ENCODE measurements at regions not wholly inside any gene's neighbourhood (a gene's known extent, or its start where the extent isn't known, plus 50 kb on each side); places are given as distances from the start of the nearest gene placed in this dataset.

DNA sequence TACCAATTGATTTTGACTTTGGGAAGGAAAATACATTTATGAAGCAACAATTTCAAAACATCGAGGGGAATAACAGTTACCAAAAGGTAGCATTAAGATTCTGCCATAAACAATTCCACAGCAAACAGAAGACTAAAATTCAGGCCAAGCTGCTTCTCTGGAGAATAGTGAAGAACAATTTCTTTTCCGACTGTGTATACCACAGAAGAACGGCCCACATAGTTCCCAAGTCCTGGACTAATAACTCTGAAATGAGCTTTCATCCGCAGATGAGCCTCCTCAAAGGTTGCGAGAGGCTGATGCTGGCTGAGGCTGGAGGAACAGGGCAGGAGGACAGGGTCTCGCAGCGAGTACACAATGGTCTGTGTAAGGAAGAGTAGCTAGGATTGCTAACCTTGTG, 278.9 kb upstream of the TCF4 start:
- no peak overlapping the region for H2AFZ ChIP-seq (ENCODE audit: low read length)
- no peaks in the 10 kb centered on the region for H3K79me2 ChIP-seq (ENCODE audit: insufficient read depth, low read length)
- H3K27ac ChIP-seq (ENCODE audit: low read depth, low read length), result no peak overlapping the region
- no peaks in the 10 kb centered on the region for H3K27me3 ChIP-seq (ENCODE audit: insufficient read depth, low read length)
- H3K36me3 ChIP-seq (ENCODE audit: insufficient read depth, low read length), result no peaks in the 10 kb centered on the region
- H4K20me1 ChIP-seq (ENCODE audit: insufficient read depth, low read length), result no peaks in the 10 kb centered on the region
- H3K9me3 ChIP-seq (ENCODE audit: low read depth, low read length), result no peaks in the 10 kb centered on the region
- no peak for TF ChIP-seq CTCF (IDR thresholded peaks at IDR 0.05; ENCODE audit: extremely low read depth, low read depth, low read length)
- no peak overlapping the region for H3K4me3 ChIP-seq (ENCODE audit: insufficient read depth, low read length)
- H3K4me2 ChIP-seq (ENCODE audit: insufficient read depth, low read length), result no peak overlapping the region
- H3K4me1 ChIP-seq (ENCODE audit: insufficient read depth, low read length), result peaks cover 25% of the 10 kb centered on the region
- no peak for DNase-seq (ENCODE audit: insufficient read length, low spot score, missing footprints)

DNA sequence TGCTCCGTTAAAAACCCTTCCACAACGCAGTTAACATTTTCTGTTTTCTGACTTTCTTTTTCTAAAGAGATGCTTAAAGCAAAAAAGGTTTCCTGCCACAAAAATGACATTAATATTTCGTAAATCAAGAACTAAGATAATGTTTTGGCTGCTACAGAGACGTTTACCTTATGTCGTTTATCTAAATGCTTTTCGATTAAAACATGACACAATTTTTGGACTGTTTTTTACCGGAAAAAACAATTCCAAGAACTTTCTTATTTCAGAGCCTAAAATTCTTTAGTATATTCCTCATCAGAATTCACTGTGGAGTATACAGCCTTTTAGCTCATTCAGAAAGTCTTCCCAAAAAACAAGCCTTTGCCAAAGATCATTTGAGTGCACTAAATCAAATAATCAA, 278.0 kb upstream of the TCF4 start:
- no peak overlapping the region for H2AFZ ChIP-seq (ENCODE audit: low read length)
- H3K4me3 ChIP-seq (ENCODE audit: insufficient read depth, low read length), result no peak overlapping the region
- peaks cover 25% of the 10 kb centered on the region for H3K4me1 ChIP-seq (ENCODE audit: insufficient read depth, low read length)
- H3K27me3 ChIP-seq (ENCODE audit: insufficient read depth, low read length), result no peaks in the 10 kb centered on the region
- no peaks in the 10 kb centered on the region for H3K79me2 ChIP-seq (ENCODE audit: insufficient read depth, low read length)
- no peaks in the 10 kb centered on the region for H3K9me3 ChIP-seq (ENCODE audit: low read depth, low read length)
- no peak overlapping the region for H3K27ac ChIP-seq (ENCODE audit: low read depth, low read length)
- TF ChIP-seq CTCF (IDR thresholded peaks at IDR 0.05; ENCODE audit: extremely low read depth, low read depth, low read length), result no peak
- no peak overlapping the region for H3K4me2 ChIP-seq (ENCODE audit: insufficient read depth, low read length)
- no peak for DNase-seq (ENCODE audit: insufficient read length, low spot score, missing footprints)
- H3K36me3 ChIP-seq (ENCODE audit: insufficient read depth, low read length), result no peaks in the 10 kb centered on the region
- no peaks in the 10 kb centered on the region for H4K20me1 ChIP-seq (ENCODE audit: insufficient read depth, low read length)

- Histone ChIP-seq H3K27me3 (ENCODE audit: insufficient read depth, low read length) (no peaks in the 10 kb centered on the region), H4K20me1 (ENCODE audit: insufficient read depth, low read length) (no peaks in the 10 kb centered on the region), H3K4me3 (ENCODE audit: insufficient read depth, low read length) (no peak overlapping the region), H3K27ac (ENCODE audit: low read depth, low read length) (no peak overlapping the region), H3K4me2 (ENCODE audit: insufficient read depth, low read length) (no peak overlapping the region), H2AFZ (ENCODE audit: low read length) (no peak overlapping the region), H3K4me1 (ENCODE audit: insufficient read depth, low read length) (peaks cover 14% of the 10 kb centered on the region), H3K79me2 (ENCODE audit: insufficient read depth, low read length) (no peaks in the 10 kb centered on the region), H3K36me3 (ENCODE audit: insufficient read depth, low read length) (no peaks in the 10 kb centered on the region), H3K9me3 (ENCODE audit: low read depth, low read length) (no peaks in the 10 kb centered on the region)
- DNase-seq (ENCODE audit: insufficient read length, low spot score, missing footprints), result no peak
- TF ChIP-seq CTCF (IDR thresholded peaks at IDR 0.05; ENCODE audit: extremely low read depth, low read depth, low read length), result no peak
Measured at GRCh38 chr18:55864281-55864680, 276.3 kb upstream of the TCF4 start.

GRCh38 chr18:55863876-55864275, 275.9 kb upstream of the TCF4 start:
- Histone ChIP-seq H3K4me1 (ENCODE audit: insufficient read depth, low read length) (peaks cover 10% of the 10 kb centered on the region), H3K4me3 (ENCODE audit: insufficient read depth, low read length) (no peak overlapping the region), H3K27me3 (ENCODE audit: insufficient read depth, low read length) (no peaks in the 10 kb centered on the region), H3K79me2 (ENCODE audit: insufficient read depth, low read length) (no peaks in the 10 kb centered on the region), H3K4me2 (ENCODE audit: insufficient read depth, low read length) (no peak overlapping the region), H4K20me1 (ENCODE audit: insufficient read depth, low read length) (no peaks in the 10 kb centered on the region), H3K36me3 (ENCODE audit: insufficient read depth, low read length) (no peaks in the 10 kb centered on the region), H3K27ac (ENCODE audit: low read depth, low read length) (no peak overlapping the region), H3K9me3 (ENCODE audit: low read depth, low read length) (no peaks in the 10 kb centered on the region), H2AFZ (ENCODE audit: low read length) (no peak overlapping the region)
- TF ChIP-seq CTCF (IDR thresholded peaks at IDR 0.05; ENCODE audit: extremely low read depth, low read depth, low read length), result no peak
- no peak for DNase-seq (ENCODE audit: insufficient read length, low spot score, missing footprints)

All from osteoblast (primary cell).